ENCODE measurements at regions not wholly inside any gene's neighbourhood (a gene's known extent, or its start where the extent isn't known, plus 50 kb on each side); places are given as distances from the start of the nearest gene placed in this dataset.

DNA sequence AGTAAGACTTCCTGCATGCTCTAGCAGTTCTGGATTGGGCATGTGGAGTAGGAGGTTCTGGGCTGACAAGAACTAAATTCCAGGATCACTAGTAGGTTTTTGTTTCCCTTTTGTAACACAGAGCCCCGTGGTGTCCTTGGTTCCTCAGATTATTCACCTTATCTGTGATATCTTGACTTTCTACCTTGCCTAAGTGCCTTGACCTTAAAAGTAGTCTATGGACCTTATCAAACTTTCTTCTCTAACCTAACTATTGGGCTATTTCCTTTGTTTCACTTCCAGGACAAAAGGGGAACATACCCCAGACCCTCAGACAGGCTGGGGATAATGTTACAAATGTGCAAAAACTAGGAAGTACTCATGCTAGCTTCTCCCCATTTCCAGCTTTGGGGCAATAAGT lies 595.3 kb downstream of the PSAT1 start:
- CTCF ChIA-PET = interaction anchor here (1.1 kb wide), 1 partner anchor 25 kb away, joined by 3 read pairs; no protein-coding TSS in a partner anchor
- Histone ChIP-seq H4K20me1 (replicated peaks; ENCODE audit: control insufficient read depth, extremely low read depth, insufficient read depth, low read length) (no peaks in the 10 kb centered on the region), H3K9me3 (replicated peaks; ENCODE audit: control insufficient read depth, insufficient read depth, low read length) (peaks cover 2% of the 10 kb centered on the region), H2AFZ (ENCODE audit: low read depth, low read length) (no peak overlapping the region), H3K27me3 (ENCODE audit: control insufficient read depth in 2 of 2, insufficient read depth in 2 of 2, low read length in 2 of 2) (no peaks in the 10 kb centered on the region), H3K4me1 (ENCODE audit: control insufficient read depth, extremely low read depth, insufficient read depth, low read length) (no peaks in the 10 kb centered on the region), H3K9me1 (replicated peaks; ENCODE audit: control insufficient read depth, extremely low read depth, insufficient read depth, low read length) (no peaks in the 10 kb centered on the region), H3K79me2 (ENCODE audit: control insufficient read depth, insufficient read depth, low read length) (no peaks in the 10 kb centered on the region), H3K4me2 (ENCODE audit: insufficient read depth, low read length) (no peak overlapping the region), H3K27ac (ENCODE audit: insufficient read depth, low read depth, low read length) (no peak overlapping the region), H3K36me3 (ENCODE audit: control insufficient read depth in 2 of 2, extremely low read depth in 1 of 2, insufficient read depth in 2 of 2, low read length in 2 of 2) (no peaks in the 10 kb centered on the region), H3K4me3 (replicated peaks in 1 of 3; ENCODE audit: insufficient read depth in 1 of 3, low read depth in 1 of 3, low read length in 3 of 3) (no peak overlapping the region), H3K9ac (replicated peaks; ENCODE audit: extremely low read depth, insufficient read depth, low read length) (no peak overlapping the region)
- BruUV-seq (replicated peaks) = no TSS peak
- FAIRE-seq = no peak
- no peak for DNase-seq (ENCODE audit: low read depth, low spot score)
- dilution Hi-C loops (cut with MboI; ENCODE audit: extremely low pct_ligation_motif_present, low sequenced_read_pairs) = no loop called here
- POLR2A ChIA-PET = no interaction called here
- TF ChIP-seq, protein P1, sequence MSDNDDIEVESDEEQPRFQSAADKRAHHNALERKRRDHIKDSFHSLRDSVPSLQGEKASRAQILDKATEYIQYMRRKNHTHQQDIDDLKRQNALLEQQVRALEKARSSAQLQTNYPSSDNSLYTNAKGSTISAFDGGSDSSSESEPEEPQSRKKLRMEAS (IDR thresholded peaks at IDR 0.05; ENCODE audit: insufficient read depth, insufficient read length) = no peak
- TF ChIP-seq, protein P2, sequence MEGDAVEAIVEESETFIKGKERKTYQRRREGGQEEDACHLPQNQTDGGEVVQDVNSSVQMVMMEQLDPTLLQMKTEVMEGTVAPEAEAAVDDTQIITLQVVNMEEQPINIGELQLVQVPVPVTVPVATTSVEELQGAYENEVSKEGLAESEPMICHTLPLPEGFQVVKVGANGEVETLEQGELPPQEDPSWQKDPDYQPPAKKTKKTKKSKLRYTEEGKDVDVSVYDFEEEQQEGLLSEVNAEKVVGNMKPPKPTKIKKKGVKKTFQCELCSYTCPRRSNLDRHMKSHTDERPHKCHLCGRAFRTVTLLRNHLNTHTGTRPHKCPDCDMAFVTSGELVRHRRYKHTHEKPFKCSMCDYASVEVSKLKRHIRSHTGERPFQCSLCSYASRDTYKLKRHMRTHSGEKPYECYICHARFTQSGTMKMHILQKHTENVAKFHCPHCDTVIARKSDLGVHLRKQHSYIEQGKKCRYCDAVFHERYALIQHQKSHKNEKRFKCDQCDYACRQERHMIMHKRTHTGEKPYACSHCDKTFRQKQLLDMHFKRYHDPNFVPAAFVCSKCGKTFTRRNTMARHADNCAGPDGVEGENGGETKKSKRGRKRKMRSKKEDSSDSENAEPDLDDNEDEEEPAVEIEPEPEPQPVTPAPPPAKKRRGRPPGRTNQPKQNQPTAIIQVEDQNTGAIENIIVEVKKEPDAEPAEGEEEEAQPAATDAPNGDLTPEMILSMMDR (IDR thresholded peaks at IDR 0.05; ENCODE audit: extremely low read depth in 1 of 2, insufficient read depth in 1 of 2, low read depth in 1 of 2, low read length in 2 of 2) = no peak
- no peak for TF ChIP-seq MYC (IDR thresholded peaks at IDR 0.05; ENCODE audit: low read depth, low read length)
- TF ChIP-seq POLR2A (IDR thresholded peaks at IDR 0.05; ENCODE audit: low read depth, low read length) = no peak
- no peak for TF ChIP-seq POLR2AphosphoS5 (IDR thresholded peaks at IDR 0.05; ENCODE audit: insufficient read depth, low read depth, low read length)
- TF ChIP-seq EZH2 (IDR thresholded peaks at IDR 0.05; ENCODE audit: borderline replicate concordance, low read depth, low read length, severe bottlenecking) = no peak
- no peak for TF ChIP-seq GATA2 (IDR thresholded peaks at IDR 0.05; ENCODE audit: insufficient read depth, insufficient read length, low read depth, low read length)
- no peak for TF ChIP-seq JUN (IDR thresholded peaks at IDR 0.05; ENCODE audit: borderline replicate concordance, insufficient read depth, insufficient read length, low read depth)
- TF ChIP-seq FOS (IDR thresholded peaks at IDR 0.05; ENCODE audit: borderline replicate concordance, insufficient read depth, low read length) = no peak
- intact Hi-C loops (cut with micrococcal nuclease) = no loop called here
